HG02678 (cell line): ENCODE measurements at regions not wholly inside any gene's neighbourhood (a gene's known extent, or its start where the extent isn't known, plus 50 kb on each side); places are given as distances from the start of the nearest gene placed in this dataset.
A peak's percentile ranks its signal among the peaks of the same experiment; 100 is the strongest.

Experiments
- ATAC-seq: cut with Tn5 transposase; IDR thresholded peaks from one replicate; pipeline ENCODE4 v1.9.1; 2021; ENCODE audit warnings: mild to moderate bottlenecking, moderate library complexity; ENCODE audit not compliant: unreplicated experiment

DNA sequence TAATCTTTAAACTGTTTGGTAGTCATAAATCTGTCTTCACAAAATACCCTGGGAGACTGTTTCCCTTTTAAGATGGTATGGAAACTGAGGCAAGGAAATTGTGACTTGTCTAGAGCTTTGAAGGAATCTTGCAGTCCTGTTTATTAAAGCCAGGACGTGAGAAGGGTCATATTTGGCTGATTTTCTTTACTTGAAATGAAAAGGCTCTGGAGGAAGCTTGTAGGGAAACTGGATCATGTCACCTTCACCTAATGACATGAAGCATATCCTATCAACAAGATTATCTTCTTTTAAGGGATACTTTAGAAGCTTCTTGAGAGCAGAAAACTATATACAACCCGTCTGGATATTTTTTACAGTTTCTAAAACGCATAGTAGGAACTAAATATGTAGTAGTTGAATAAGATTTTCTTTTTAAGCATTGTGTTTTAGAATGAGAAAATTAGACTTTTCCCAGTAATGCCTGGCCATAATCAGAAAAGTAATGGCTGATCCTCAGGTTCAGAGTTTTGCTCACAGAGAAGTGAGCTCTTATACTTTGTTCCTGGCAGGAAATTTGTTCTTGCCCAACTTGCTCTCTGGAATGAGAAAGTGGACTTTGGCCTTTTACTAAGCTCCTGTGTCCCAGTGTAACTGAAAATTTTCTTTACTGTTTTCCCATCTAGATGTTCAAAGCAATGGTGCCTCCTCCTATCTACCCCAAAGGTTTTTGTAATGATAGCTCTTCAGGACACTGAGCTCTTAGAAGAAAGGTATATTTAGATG lies 136.8 kb upstream of the AFF2 start:
- no peak for ATAC-seq

GRCh38 chrX:148365233-148365632 lies 135.2 kb upstream of the AFF2 start:
- no peak for ATAC-seq

DNA sequence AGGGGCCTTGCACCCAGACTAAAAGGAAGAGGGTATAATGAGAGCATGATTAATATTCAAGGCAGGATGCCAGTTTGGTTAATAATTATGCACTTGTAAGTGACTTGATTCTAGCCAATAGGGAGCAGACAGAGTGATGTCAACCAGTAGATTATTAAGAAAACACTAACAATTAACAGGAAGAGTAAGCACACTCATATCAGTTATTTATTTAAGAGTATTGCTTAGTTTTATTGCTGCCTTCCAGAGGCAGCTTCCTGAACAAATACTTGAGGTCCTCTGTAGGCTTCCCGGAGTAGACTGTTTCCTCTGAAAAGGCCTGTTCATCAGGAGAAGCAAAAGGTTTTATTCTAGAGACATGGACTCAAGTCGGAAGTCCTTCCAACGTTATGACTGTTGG lies 129.1 kb upstream of the AFF2 start:
- no peak for ATAC-seq

DNA sequence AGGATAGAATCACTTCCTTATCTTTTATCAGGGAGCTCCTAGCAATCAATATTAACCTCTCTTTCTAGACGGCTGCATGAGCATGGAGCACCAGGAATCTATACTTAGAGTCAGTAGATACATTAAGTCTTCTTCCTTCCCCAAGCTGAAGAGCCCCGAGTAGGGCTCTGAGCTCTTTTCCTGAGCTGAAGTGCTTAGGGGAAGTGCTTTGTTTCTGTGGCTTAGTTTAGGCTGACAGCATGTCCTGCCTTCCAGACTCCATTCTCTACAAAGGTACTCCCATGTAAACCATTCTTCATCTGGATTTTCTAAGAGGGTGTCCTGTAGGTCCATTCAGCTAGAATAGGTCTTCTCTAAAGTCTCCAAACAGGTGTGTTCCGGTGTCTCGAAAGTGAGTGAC lies 127.5 kb upstream of the AFF2 start:
- no peak for ATAC-seq

DNA sequence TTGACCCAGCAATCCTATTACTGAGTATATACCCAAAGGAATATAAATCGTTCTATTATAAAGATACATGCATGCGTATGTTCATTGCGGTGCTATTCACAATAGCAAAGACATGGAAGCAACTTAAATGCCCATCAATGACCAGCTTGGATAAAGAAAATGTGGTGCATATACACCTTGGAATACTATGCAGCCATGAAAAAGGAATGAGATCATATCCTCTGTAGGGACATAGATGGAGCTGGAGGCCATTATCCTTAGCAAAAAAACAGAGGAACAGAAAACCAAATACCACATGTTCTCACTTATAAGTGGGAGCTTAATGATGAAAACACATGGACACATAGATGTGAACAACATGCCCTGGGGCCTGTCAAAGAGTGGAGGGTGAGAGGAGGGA lies 124.1 kb upstream of the AFF2 start:
- ATAC-seq: no peak

DNA sequence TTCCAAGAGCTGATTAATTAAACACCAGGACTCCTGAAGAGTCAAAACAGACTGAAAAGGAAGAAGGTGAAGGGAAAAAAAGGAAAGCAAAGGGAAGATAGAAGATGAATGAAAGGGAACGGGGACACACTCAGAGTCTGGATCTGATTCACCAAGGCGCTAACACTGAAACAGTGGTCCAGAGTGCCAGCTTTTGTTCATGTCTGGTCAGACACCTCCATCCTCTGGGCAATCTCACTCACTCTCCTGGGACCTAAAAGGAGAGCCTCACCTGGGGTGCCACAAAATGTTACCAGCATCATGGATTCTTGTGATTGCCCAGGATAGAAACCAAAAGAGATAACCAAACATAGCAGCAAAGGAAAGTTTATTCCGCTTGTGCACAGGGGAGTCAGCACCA lies 120.3 kb upstream of the AFF2 start:
- peak; percentile 7 for ATAC-seq

DNA sequence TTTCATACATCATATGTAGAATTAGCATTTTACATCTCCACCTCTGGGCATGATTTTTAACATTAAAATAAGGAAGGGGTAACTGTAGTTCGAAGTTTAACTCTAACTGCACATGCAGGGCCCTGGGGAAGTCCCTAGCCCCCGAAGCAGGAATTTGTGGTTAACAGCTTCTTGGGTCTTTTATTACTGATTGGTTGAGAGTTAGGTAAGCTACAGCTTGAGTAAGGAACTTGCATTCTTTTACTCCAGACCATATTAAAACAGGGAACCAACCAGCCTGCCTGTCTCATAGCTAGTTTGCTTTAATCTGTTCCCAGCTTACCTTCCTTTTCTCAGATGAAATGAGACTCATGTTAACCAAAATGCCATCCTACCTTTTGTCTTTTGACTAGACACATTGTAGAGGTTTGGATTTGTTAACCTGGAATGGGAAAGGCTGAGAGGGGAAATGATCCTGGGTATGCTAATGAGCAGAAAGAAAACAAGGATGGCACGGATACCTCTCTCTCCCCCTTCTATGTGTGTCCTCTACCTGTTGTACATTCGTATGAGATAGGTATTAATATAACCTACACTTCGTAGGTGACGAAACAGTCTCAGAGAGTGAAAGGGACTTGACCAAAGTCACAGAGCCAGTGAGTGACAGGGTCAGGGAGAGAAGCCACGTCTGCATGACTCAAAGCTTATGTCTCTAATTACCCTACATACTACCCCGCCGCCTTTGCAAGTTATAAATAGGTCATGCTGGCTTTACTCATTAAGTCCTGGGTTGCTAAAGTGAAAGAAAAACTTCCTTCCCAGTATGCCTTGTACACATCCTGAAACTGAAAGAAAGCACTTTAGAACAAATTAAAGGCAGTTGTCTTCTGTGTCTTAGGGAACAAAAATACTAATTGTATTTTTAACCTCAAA lies 119.5 kb upstream of the AFF2 start:
- ATAC-seq: peak; percentile 91

GRCh38 chrX:148381603-148382002 lies 118.8 kb upstream of the AFF2 start:
- ATAC-seq: peak; percentile 28

GRCh38 chrX:148382983-148383382 lies 117.4 kb upstream of the AFF2 start:
- ATAC-seq: no peak

- no peak for ATAC-seq
Observed at GRCh38 chrX:148385471-148385870, 114.9 kb upstream of the AFF2 start.

DNA sequence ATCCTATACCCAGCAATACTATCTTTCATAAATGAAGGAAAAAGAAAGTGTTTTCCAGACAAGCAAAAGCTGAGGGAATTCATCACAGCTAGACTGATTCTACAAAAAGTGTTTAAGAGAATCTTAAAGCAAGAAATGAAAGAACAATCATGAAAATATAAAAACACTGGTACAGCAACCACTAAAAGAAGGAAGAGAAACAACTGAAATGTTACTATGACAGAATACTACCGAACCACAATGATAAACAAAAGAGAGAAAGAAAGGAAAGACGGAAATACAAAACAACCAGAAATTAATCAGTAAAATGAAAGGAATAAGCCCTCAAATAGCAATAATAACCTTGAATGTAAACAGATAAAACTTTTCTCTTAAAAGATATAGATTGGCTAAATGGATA lies 110.8 kb upstream of the AFF2 start:
- no peak for ATAC-seq

GRCh38 chrX:148412006-148412405 lies 88.4 kb upstream of the AFF2 start:
- no peak for ATAC-seq

GRCh38 chrX:148416142-148416541 lies 84.3 kb upstream of the AFF2 start:
- no peak for ATAC-seq

GRCh38 chrX:148416931-148417330 lies 83.5 kb upstream of the AFF2 start:
- ATAC-seq: no peak

DNA sequence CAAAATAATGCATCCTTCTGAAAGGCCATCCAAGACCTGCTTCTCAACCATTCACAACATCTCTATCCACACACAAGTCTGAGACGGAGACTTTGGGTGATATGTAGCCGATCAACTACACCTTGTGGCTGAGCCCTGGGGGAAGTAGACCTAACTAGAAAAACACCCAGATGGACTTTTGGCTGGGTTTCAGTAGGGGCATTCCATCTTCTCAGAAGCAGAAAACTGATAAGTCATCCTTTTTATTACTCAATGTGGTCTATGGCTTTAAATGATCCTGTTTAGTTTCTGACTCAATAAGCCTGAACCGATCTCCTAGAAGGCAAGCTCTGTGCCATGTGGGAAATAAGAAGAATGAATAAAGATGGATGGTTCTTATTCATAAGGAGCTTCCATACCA lies 82.5 kb upstream of the AFF2 start:
- ATAC-seq: peak; percentile 76

- no peak for ATAC-seq
Observed at GRCh38 chrX:148422526-148422925, 77.9 kb upstream of the AFF2 start.

- no peak for ATAC-seq
Observed at GRCh38 chrX:148424570-148424969, 75.8 kb upstream of the AFF2 start.

GRCh38 chrX:148426467-148426866 lies 74.0 kb upstream of the AFF2 start:
- ATAC-seq: no peak

- no peak for ATAC-seq
Observed at GRCh38 chrX:148441387-148441786, 59.0 kb upstream of the AFF2 start.

- ATAC-seq: no peak
Observed at GRCh38 chrX:148443216-148443615, 57.2 kb upstream of the AFF2 start.

DNA sequence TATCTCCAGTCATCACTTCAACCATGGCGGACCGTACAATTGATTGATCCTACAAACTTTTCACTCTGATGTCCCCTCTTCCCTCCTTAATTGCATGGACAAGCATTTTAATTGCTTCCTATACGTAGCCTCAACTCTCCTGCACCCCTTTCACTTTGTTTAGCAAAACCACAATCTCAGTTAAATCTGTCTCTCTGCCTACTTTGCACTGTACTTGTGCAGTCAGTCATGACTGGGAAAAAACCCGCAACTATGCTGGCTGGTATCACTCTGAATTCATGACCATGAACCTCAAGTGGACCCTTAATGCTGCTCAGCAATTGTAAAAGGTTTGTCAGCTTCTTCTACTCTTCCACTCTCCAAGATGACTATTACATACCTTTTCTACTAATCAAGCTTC lies 51.7 kb upstream of the AFF2 start:
- ATAC-seq: no peak
